GM21515 (cell line): ENCODE measurements at regions not wholly inside any gene's neighbourhood (a gene's known extent, or its start where the extent isn't known, plus 50 kb on each side); places are given as distances from the start of the nearest gene placed in this dataset.
A peak's percentile ranks its signal among the peaks of the same experiment; 100 is the strongest.
"Not testable (repeated sequence)": the region's sequence is repeated elsewhere in the genome, so short reads cannot be mapped to it uniquely, and the experiment has no call there.

Source experiments
- ATAC-seq: cut with Tn5 transposase; IDR thresholded peaks from one replicate; pipeline ENCODE4 v1.9.1; 2021; ENCODE audit not compliant: unreplicated experiment

DNA sequence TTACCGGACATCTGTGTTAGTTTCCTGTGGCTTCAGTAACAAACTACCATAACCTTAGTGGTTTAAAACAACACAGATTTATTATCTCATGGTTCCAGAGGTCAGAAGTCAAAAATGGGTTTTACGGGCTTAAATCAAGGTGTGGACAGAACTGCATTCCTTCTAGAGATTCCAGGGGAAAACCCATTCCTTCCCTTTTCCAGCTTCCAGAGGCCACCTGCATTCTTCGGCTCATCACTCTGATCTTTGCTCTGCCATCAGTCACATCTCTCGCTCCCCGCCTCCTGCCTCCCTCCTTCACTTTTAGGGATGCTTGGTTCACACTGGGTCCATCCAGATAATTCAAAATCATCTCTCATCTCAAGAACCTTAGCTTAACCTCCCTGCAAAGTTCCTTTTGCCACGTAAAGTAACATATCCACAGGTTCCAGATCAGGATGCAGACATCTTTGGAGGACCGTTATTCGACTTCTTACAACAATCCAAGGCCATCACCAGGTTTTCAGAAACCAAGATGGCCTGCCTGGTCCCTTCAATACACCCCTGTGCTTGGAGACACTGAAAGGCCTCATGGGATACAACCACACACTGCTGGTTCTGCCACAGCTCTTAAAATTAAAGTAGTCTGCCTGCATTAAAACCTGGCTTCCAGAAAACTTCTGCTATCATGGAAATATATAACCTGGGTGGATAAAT lies 225.9 kb upstream of the MYO3A start:
- ATAC-seq: no peak

DNA sequence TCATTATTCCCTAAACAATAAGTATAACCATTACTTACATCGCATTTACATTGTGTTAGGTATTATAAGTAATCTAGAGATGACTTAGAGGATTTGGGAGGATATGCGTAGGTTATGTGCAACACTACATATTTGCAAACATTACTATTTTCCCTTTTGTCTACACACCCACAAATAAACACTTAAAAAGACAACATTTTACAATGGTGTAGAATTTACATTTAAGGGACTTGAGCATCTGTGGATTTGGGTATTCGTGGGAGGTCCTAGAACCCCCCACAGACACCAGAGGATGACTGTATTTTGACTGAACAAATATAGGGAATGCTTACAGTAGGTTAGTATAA lies 220.2 kb upstream of the MYO3A start:
- no peak for ATAC-seq

DNA sequence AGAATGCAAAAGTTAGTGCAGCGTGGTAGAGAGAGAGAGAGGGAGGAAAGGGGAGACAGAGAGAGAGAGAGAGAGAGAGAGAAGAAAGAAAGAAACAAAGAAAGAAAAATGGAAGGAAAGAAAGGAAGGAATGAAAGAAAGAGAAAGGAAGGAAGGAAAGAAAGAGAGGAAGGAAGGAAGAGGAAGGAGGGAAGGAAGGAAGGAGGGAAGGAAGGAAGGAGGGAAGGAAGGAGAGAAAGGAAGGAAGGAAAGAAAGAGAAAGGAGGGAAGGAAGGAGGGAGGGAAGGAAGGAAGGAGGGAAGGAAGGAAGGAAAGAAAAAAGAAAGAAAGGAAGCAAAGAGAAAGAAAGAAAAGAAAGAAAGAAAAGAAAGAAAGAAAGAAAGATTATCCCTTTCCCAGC lies 209.8 kb upstream of the MYO3A start:
- ATAC-seq: no peak

DNA sequence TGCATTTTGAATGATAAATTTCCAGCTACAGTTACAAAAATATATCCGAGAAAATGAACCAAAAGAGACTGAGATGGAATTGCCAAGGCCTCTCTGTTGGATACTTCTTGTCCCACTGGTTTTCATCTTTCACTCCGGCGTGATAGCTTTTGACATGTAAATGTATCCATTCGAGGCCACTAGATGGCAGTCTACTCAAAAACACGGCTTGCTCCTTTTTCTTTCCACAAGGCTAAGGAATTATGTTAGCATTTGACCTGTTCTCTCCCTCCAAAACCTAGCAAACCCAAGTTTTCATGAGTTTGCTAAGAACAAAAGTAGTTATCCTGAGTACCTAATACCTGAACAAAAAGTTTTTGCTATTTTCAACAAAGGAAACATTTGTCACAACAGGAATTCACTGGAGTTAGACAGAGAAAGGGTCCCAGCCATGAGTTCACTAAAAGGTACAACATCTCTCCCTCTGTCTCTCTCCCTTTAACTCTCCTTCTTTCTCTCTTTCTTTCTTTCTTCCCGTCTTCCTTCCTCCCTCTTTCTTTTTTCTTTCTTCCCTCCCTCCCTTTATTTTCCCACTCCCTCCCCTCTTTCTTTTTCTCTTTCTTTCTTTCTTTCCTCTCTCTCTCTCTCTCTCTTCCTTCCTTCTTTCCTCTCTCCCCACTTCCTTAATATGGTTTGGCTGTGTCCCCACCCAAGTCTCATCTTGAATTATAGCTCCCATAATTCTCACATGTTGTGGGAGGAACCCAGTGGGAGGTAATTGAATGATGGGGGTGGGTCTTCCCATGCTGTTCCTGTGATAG lies 207.9 kb upstream of the MYO3A start:
- ATAC-seq: peak; percentile 77

DNA sequence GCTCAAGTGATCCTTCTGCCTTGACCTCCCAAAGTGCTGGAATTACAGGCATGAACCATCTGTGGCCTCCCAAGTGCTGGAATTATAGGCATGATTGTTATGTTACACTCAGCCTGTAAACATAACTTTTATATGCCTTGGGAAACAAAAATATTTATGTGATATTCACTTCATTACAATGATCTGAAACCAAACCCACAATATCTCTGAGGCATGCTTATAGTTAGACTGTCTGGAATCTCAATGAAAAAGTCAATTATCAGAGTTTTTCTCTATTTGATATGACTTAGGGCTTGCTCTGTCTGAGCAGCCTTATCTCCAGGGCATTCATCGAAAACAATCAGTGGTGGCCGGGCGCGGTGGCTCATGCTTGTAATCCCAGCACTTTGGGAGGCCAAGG lies 195.3 kb upstream of the MYO3A start:
- no peak for ATAC-seq

DNA sequence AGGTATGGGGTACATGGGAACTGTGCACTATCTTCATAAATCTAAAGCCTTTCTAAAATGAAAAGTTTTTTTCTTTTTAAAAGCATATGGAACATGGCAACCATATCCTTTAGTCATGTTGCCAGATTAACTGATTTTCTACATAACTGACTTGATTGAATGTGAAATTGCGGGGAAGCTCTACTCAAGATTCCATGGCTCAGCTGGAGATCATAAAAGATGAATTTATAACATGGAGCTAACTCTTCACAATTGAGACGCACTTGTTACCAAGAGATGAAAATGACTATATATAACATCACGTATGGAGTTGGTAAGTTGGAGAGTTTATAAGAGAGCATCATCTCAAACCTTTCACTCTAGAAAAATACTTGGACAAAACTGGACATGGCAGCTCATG lies 190.2 kb upstream of the MYO3A start:
- ATAC-seq: no peak

DNA sequence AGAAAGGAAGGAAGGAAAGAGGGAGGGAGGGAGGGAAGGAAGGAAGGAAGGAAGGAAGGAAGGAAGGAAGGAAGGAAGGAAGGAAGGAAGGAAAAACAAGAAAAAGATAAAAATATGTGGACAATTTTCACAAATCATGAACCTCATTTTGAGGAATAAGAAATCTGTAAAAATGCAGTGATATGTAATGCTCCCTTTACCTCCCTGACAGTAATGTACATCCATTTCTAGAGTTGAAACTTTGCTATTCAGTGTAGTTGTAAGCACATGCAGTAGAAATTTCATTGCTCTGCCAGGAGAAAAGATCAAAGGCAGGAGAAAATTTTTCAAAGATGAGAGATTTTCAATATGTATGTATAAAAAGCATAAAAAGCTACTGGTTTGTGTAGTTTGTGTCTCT lies 189.5 kb upstream of the MYO3A start:
- no peak for ATAC-seq

DNA sequence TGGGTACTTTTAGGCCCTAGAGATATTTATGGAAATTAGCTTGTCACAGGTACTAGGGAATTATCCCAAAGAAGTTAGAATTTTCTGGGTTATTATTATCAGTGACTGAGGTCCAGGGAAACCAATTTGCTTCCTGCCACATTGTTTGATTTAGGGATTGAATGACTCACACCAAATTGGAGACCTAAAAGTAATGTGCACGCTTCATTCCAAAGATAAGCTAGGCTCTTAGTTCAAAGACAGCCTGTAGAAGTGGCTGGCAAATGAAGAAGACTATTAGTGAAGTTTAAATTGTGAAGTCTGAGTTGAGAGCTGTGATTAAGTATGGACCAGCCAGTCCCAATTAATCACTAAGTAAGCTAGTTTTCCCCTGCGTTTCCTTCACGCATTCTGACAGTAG lies 188.1 kb upstream of the MYO3A start:
- no peak for ATAC-seq

DNA sequence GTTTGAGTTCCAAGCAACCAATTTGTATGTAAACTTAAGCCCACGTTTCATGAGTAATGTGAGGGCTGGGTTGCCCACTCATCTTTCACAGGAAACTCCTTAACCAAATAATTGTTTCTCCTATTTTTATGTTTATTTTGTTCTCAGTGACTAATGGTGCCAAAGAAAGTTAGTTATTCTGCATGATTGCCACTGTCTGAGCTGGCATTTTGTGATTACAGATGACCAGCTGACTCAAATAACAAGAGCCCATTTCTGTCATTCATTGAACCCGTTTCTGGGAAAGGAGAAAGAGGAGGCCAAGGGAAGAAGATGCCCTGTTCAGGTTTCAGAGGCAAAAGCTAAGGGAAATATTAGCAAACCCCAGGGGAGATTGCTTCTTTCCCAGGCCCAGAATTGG lies 186.9 kb upstream of the MYO3A start:
- ATAC-seq: no peak

DNA sequence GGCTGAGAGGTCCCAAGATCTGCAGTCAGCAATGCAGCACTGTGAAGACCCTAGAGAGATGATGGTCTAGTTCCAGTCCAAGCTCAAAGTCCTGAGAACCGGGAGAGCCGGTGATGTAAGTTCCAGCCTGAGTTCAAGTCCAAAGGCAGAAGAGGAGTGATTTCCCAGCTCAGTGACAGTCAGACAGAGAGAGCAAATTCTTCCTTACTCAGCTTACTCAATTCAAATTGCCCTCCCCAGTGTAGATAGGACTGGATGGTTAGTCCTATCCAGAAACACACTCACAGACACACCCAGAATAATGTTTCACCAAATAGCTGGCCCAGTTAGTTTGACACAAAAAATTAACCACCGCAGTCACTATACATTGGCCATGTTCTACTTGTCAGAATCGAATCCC lies 185.5 kb upstream of the MYO3A start:
- no peak for ATAC-seq

DNA sequence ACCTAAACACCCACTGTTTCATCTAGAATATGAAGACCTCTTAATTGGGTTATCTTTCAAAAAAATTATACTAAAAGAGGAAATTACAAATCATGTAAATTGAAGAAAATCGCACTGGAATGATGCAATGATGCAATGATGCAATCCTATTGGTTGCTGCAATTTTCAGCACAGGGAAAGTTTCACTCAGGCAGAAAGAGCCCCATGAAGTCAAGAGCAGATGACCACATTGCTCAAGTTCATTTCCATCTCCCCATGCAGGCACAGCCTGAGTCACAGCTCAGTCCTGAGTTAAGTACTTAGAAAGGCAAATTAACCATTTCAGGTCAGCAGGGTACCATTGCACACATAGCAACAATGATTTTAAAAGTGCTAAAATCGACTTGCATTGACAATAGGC lies 180.3 kb upstream of the MYO3A start:
- ATAC-seq: no peak

DNA sequence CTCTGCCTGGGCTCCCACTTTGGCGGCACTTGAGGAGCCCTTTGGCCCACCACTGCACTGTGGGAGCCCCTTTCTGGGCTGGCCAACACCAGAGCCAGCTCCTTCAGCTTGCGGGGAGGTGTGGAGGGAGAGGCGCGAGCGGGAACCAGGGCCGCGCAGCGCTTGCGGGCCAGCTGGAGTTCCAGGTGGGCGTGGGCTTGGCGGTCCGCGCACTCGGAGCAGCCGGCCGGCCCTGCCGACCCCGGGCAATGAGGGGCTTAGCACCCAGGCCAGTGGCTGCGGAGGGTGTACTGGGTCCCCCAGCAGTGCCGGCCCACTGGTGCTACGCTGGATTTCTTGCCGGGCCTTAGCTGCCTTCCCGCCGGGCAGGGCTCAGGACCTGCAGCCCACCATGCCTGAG lies 178.2 kb upstream of the MYO3A start:
- not testable (repeated sequence) for ATAC-seq

DNA sequence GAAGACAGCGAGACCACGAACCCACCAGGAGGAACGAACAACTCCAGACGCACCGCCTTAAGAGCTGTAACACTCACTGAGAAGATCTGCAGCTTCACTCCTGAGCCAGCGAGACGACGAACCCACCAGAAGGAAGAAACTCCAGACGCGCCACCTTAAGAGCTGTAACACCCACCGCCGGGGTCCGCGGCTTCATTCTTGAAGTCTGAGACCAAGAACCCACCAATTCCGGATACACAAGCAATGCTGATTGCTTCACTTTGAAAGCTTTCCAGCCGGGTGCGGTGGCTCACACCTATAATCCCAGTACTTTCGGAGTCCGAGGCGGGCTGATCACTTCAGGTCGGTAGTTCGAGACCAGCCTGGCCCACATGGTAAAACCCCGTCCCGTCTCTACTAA lies 177.2 kb upstream of the MYO3A start:
- no peak for ATAC-seq

DNA sequence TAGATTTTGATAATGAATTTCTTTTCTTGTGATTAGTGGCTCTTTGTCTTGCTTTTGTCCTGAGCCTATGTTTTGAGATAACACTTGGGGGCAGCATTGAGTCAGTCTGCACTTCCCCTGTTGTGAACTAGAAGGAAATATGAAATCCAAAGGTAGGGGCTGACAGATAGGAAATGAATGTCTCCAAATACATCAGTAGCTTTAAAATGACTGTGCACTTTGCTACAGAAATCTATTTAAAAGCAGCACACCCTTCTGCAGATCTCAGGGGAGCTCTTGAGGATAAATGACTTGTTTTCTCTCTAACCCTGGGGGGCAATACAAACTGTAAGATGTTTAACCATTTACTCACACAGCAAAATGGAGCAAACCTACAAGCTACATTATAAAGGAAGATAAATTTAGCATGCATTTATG lies 176.0 kb upstream of the MYO3A start:
- ATAC-seq: no peak

DNA sequence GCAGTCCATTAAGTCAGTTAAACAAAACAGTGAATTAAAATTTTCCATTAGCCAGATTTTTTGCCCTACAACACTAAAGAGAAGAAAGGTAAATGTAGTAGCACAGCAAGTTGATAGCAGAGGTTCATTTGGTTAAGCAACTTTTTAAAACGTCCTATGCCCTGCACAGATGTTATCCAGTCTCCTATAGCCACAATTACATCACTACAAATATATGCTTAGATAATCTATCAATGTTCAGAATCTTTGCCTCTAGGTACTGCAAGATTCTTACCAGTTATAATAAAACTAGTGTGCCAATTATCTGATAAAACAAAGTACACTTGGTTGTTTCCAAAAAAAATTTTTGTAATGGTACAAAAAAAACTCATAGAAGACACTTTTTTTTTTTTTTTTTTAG lies 175.5 kb upstream of the MYO3A start:
- ATAC-seq: no peak

DNA sequence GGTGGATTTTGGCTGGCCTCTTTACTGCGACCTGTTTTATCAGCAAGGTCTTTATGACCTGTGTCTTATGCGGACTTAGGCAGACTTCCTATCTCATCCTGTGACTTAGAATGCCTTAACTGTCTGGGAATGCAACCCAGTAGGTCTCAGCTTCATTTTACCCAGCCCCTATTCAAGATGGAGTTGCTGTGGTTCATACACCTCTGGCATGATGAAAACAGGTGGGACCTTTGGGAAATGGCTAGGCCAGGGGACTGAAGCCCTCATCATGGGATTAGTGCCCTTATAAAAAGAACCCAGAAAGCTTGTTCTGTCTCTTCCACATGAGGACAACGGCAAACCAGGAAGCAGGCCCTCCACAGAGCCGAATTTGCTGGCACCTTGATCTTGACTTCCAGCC lies 172.1 kb upstream of the MYO3A start:
- ATAC-seq: no peak

DNA sequence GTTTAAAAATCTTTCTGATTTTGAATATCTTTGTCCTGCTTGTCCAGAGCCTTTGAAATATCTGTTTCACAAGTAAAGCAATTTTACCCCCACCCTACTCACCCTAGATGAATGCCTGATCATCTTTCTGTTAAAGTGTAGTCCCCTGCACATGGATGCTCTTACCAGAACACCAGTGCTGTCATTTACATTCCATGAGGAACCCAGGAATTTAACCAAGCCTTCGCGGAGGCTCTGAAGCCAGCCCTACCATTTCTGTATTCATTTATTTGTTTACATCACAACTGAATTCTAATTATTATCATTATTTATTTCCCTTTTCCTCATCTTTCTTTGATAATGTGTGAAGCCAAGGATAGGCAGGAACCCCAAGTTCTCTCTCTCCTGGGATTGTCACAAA lies 167.8 kb upstream of the MYO3A start:
- ATAC-seq: no peak

DNA sequence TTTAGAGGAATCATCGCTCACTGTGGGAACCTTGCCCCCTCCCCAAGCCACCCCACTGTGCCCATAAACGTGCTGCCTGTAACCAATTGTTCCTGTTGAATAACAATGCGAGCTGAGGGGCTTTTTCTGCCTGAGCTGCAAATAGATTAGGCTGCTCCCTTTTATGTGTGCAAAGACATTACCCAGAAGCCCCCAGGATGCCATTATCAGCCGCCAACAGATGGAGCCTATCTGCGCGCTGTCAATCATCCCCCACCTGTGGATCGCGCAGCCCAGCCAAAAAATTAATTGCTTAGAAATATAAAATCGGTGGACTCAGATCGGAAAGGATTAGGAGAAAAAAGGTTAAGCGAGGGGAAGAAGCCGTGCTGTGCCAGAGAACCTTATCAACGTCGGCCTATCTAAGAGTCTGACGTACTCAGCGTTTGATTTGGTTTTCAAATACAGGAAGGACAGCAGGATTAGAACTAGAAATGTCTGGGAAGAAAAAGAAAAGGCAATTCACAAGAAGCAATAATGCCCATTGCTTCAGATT lies 167.3 kb upstream of the MYO3A start:
- ATAC-seq: no peak

DNA sequence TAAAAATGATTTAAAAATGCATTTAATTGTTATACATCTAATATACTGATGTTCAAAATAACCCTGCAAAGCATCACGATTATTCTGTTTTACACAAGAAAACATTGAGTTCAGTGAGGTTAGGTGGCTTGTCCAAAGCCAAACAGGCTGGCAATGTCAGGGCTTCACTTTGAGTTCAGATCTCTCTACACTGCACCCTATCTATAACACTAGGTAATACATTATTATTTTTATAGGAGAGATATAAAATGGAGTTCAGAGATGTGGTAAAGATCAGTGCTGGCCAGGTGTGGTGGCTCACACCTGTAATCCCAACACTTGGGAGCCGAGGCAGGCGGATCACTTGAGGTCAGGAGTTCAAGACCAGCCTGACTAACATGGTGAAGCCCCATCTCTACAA lies 165.9 kb upstream of the MYO3A start:
- no peak for ATAC-seq

DNA sequence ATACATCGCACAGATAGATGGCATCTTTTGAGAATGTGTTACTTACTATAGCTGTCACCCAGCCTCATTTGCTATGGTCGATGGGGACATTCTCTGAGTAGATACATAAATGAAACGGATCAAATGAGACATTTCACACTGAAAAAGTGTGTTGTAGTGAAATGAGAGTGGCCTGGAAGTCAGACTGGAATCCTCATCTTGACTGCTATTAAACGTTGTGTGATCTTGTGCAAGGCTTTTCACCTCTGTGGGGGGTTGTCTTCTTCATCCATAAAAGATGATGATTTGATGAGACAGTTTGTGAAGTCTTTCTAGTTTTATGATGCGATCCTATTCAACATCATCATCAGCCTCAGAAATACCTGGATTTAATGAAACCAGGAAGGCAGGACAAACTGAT lies 155.4 kb upstream of the MYO3A start:
- ATAC-seq: no peak

DNA sequence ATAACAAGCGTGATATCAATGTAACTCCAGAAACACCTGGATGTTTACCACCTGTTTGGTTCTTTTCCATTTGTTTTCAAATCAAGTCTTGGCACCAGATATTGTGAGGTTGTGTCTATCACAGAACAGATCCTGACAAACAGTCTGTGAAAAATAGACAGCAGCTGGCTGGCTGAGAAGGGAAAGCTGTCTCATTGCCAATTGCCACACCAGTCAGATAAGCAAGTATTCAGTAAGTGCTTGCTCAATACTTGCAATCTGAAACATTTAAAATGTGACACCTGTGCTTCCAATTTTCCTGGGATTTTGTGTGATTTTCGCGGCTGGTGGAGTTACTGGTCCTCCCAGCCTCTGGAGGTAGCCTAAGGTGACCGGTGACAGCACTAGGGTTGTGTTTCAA lies 147.9 kb upstream of the MYO3A start:
- ATAC-seq: no peak

DNA sequence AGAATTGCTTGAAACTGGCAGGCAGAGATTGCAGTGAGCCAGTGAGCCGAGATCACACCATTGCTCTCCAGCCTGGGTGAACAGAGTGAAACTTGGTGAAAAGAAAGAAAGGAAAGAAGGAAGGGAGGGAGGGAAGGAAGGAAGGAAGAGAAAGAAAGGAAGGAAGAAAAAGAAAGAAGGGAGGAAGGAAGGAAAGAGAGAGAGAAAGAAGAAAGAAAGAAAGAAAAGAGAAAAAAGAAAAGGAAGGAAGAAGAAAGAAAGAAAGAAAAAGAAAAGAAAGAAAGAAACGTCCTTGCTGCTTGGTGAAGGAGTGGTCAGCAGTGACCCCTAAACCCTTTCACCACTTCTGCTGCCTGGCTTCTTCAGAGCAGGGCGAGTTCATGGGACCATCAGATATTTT lies 147.1 kb upstream of the MYO3A start:
- no peak for ATAC-seq
